Keratinocyte (primary cell): ENCODE measurements at regions not wholly inside any gene's neighbourhood (a gene's known extent, or its start where the extent isn't known, plus 50 kb on each side); places are given as distances from the start of the nearest gene placed in this dataset.

Experiments
- DNase-seq: peaks from one replicate; pipeline ENCODE4 v3.0.0-alpha.2; 2011; ENCODE audit warnings: low read depth, missing footprints, low spot score
- FAIRE-seq: peaks from 2 replicates; lab custom pipeline; 2011; peaks lifted over from hg19 to GRCh38; lab: Jason Lieb, UNC
- H2AFZ ChIP-seq: 2 replicates; pipeline ENCODE4 v1.6.0; 2012; ENCODE audit warnings: low read length, control low read depth, inconsistent platforms; ENCODE audit not compliant: control insufficient read depth
- H3K27ac ChIP-seq: 2 replicates; pipeline ENCODE4 v1.5.1; 2011; ENCODE audit warnings: low read length; ENCODE audit not compliant: control insufficient read depth, insufficient read depth
- H3K27me3 ChIP-seq: 3 replicates; pipeline ENCODE4 v1.6.0; 2011; ENCODE audit warnings: low read length; ENCODE audit not compliant: control insufficient read depth, insufficient read depth; ENCODE audit errors: extremely low read depth
- H3K36me3 ChIP-seq, 2 experiments: 2 replicates in 1 of 2; 3 replicates in 1 of 2; pipeline ENCODE4 v1.5.1; 2011; ENCODE audit warnings: low read length in 2 of 2, mild to moderate bottlenecking in 1 of 2; ENCODE audit not compliant: control insufficient read depth in 2 of 2, insufficient read depth in 2 of 2; ENCODE audit errors: extremely low read depth in 1 of 2
- H3K4me1 ChIP-seq: 3 replicates; pipeline ENCODE4 v1.5.1; 2011; ENCODE audit warnings: low read length; ENCODE audit not compliant: control insufficient read depth, insufficient read depth; ENCODE audit errors: extremely low read depth
- H3K4me2 ChIP-seq: 3 replicates; pipeline ENCODE4 v1.6.0; 2011; ENCODE audit warnings: low read depth, low read length; ENCODE audit not compliant: control insufficient read depth, insufficient read depth; ENCODE audit errors: extremely low read depth
- H3K4me3 ChIP-seq, 3 experiments: fragments of 200-600 bp in 1 of 3; sonication (generic) in 1 of 3; 2 replicates in 2 of 3; 3 replicates in 1 of 3; pipeline ENCODE4 v1.5.1; 2011 to 2016; ENCODE audit warnings: low read length in 3 of 3, mild to moderate bottlenecking in 3 of 3, control low read depth in 2 of 3, inconsistent platforms in 1 of 3, low read depth in 1 of 3, mixed read lengths in 1 of 3, mixed run types in 1 of 3, moderate library complexity in 1 of 3; ENCODE audit not compliant: control insufficient read depth in 2 of 3, insufficient read depth in 2 of 3; ENCODE audit errors: extremely low read depth in 1 of 3
- H3K79me2 ChIP-seq: 2 replicates; pipeline ENCODE4 v1.6.0; 2012; ENCODE audit warnings: low read length; ENCODE audit not compliant: control insufficient read depth, insufficient read depth
- H3K9ac ChIP-seq: 3 replicates; pipeline ENCODE4 v1.6.0; 2011; ENCODE audit warnings: low read length; ENCODE audit not compliant: control insufficient read depth, insufficient read depth; ENCODE audit errors: extremely low read depth
- H3K9me1 ChIP-seq: 3 replicates; pipeline ENCODE4 v1.6.0; 2011; ENCODE audit warnings: low read length; ENCODE audit not compliant: control insufficient read depth, insufficient read depth; ENCODE audit errors: extremely low read depth
- H3K9me3 ChIP-seq: 2 replicates; pipeline ENCODE4 v1.5.1; 2012; ENCODE audit warnings: low read depth, low read length; ENCODE audit not compliant: control insufficient read depth
- H4K20me1 ChIP-seq: 3 replicates; pipeline ENCODE4 v1.6.0; 2011; ENCODE audit warnings: low read length; ENCODE audit not compliant: control insufficient read depth, insufficient read depth; ENCODE audit errors: extremely low read depth
- EZH2 ChIP-seq: IDR thresholded peaks from one replicate; pipeline ENCODE4 v1.6.1; 2012; ENCODE audit warnings: inconsistent platforms, mild to moderate bottlenecking, low read length, moderate library complexity
- dilution Hi-C: fragments of 300-500 bp; cut with MboI; formaldehyde crosslinking; loops from one replicate; pipeline ENCODE4 v1.7.0; 2020; ENCODE audit warnings: low sequenced_read_pairs; ENCODE audit not compliant: extremely low pct_ligation_motif_present
- TF ChIP-seq, protein P1 (sequence below), 3 experiments: IDR thresholded peaks in 1 of 3; conservative IDR thresholded peaks in 1 of 3; optimal IDR thresholded peaks in 1 of 3; 2 replicates in 2 of 3; 3 replicates in 1 of 3; pipeline versions ENCODE3 to v1.5.1; 2011; ENCODE audit warnings: low read length in 3 of 3, mild to moderate bottlenecking in 3 of 3, moderate library complexity in 2 of 3, control low read depth in 1 of 3, inconsistent platforms in 1 of 3; ENCODE audit not compliant: insufficient read depth in 2 of 3; ENCODE audit errors: extremely low read depth in 1 of 3

DNA sequence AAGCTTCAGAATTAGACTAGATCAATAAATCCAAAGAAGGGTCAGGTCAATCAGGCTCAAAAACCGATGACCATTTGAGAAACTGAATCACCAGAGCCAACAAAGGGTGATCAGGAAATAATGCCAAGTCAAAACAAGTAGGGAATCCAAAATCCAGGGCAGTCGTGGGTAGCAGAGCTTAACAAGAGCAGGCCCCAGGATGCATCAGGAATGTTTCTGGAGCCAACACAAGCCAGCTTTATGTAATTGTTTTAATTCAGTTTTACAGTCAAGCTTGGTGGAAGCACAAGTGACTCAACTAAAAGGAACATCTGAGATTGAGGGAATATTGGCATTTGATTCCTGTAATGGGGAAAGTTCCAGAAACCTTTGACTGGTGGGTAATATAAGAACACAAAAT is 237.9 kb upstream of the EDA2R start:
- H3K27ac ChIP-seq = no peak overlapping the region
- no peak for DNase-seq
- H3K4me3 ChIP-seq = no peak overlapping the region
- H3K4me2 ChIP-seq = no peak overlapping the region
- H3K79me2 ChIP-seq = no peaks in the 10 kb centered on the region
- no peaks in the 10 kb centered on the region for H3K27me3 ChIP-seq
- no peaks in the 10 kb centered on the region for H3K9me3 ChIP-seq
- H3K9ac ChIP-seq = no peak overlapping the region
- TF ChIP-seq, protein P1, sequence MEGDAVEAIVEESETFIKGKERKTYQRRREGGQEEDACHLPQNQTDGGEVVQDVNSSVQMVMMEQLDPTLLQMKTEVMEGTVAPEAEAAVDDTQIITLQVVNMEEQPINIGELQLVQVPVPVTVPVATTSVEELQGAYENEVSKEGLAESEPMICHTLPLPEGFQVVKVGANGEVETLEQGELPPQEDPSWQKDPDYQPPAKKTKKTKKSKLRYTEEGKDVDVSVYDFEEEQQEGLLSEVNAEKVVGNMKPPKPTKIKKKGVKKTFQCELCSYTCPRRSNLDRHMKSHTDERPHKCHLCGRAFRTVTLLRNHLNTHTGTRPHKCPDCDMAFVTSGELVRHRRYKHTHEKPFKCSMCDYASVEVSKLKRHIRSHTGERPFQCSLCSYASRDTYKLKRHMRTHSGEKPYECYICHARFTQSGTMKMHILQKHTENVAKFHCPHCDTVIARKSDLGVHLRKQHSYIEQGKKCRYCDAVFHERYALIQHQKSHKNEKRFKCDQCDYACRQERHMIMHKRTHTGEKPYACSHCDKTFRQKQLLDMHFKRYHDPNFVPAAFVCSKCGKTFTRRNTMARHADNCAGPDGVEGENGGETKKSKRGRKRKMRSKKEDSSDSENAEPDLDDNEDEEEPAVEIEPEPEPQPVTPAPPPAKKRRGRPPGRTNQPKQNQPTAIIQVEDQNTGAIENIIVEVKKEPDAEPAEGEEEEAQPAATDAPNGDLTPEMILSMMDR (optimal IDR thresholded peaks at IDR 0.05 in 1 of 3, IDR thresholded peaks at IDR 0.05 in 1 of 3, conservative IDR thresholded peaks at IDR 0.05 in 1 of 3; ENCODE audit: extremely low read depth in 1 of 3, insufficient read depth in 2 of 3, low read length in 3 of 3) = no peak
- no peak for TF ChIP-seq EZH2
- no peaks in the 10 kb centered on the region for H4K20me1 ChIP-seq
- H3K4me1 ChIP-seq = no peaks in the 10 kb centered on the region
- no peak overlapping the region for H2AFZ ChIP-seq
- no peak for FAIRE-seq
- no peaks in the 10 kb centered on the region for H3K36me3 ChIP-seq
- no peaks in the 10 kb centered on the region for H3K9me1 ChIP-seq
- dilution Hi-C loops = no loop called here

DNA sequence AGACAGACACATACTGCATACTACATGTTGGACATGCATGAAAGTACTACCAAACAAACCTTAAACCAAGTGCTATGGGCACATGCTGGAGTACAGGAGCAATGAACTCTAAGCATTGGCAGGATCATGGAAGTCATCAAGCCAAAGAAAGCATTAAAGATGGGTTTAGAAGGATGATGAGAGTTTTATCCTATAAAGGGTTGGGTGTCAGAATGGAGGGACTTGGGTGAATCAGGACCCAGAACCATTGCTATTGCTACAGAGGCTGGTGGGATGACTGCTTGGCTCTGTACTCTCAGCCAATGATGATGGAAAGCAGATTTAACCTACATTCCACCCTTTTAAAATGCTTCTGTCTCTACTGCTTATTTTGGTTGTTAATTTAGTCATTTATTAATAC is 233.9 kb upstream of the EDA2R start:
- FAIRE-seq = no peak
- no peak overlapping the region for H3K4me2 ChIP-seq
- H3K79me2 ChIP-seq = no peaks in the 10 kb centered on the region
- no peak overlapping the region for H3K9ac ChIP-seq
- no peaks in the 10 kb centered on the region for H3K36me3 ChIP-seq
- DNase-seq = no peak
- H3K27ac ChIP-seq = no peak overlapping the region
- no peaks in the 10 kb centered on the region for H3K9me1 ChIP-seq
- no peaks in the 10 kb centered on the region for H4K20me1 ChIP-seq
- H3K27me3 ChIP-seq = no peaks in the 10 kb centered on the region
- TF ChIP-seq, protein P1 (optimal IDR thresholded peaks at IDR 0.05 in 1 of 3, IDR thresholded peaks at IDR 0.05 in 1 of 3, conservative IDR thresholded peaks at IDR 0.05 in 1 of 3; ENCODE audit: extremely low read depth in 1 of 3, insufficient read depth in 2 of 3, low read length in 3 of 3) = no peak
- no peak for TF ChIP-seq EZH2
- H3K4me1 ChIP-seq = no peaks in the 10 kb centered on the region
- dilution Hi-C loops = no loop called here
- H2AFZ ChIP-seq = no peak overlapping the region
- no peak overlapping the region for H3K4me3 ChIP-seq
- H3K9me3 ChIP-seq = no peaks in the 10 kb centered on the region
